NCI-H460 (cell line): ENCODE measurements at regions not wholly inside any gene's neighbourhood (a gene's known extent, or its start where the extent isn't known, plus 50 kb on each side); places are given as distances from the start of the nearest gene placed in this dataset.
"Not testable (repeated sequence)": the region's sequence is repeated elsewhere in the genome, so short reads cannot be mapped to it uniquely, and the experiment has no call there.

Experiments
- DNase-seq: peaks from one replicate; pipeline ENCODE4 v3.0.0-alpha.2; 2016; ENCODE audit warnings: low read depth; ENCODE audit errors: extremely low read depth

GRCh38 chrX:74181976-74182375 is 122.0 kb upstream of the ZCCHC13 start:
- DNase-seq = not testable (repeated sequence)

GRCh38 chrX:74180716-74181115 is 123.3 kb upstream of the ZCCHC13 start:
- DNase-seq = no peak

- no peak for DNase-seq
Measured at GRCh38 chrX:74179990-74180389, 124.0 kb upstream of the ZCCHC13 start.

- DNase-seq = no peak
Measured at GRCh38 chrX:74179499-74179898, 124.5 kb upstream of the ZCCHC13 start.

- DNase-seq = no peak
Measured at GRCh38 chrX:74179071-74179470, 124.9 kb upstream of the ZCCHC13 start.

GRCh38 chrX:74178536-74178935 is 125.4 kb upstream of the ZCCHC13 start:
- DNase-seq = no peak

GRCh38 chrX:74171465-74171864 is 132.5 kb upstream of the ZCCHC13 start:
- no peak for DNase-seq

GRCh38 chrX:74162199-74162598 is 141.8 kb upstream of the ZCCHC13 start:
- DNase-seq = no peak

GRCh38 chrX:74160816-74161215 is 143.2 kb upstream of the ZCCHC13 start:
- no peak for DNase-seq

- no peak for DNase-seq
Measured at GRCh38 chrX:74160358-74160757, 143.6 kb upstream of the ZCCHC13 start.

- no peak for DNase-seq
Measured at GRCh38 chrX:74147439-74147838, 156.5 kb upstream of the ZCCHC13 start.

GRCh38 chrX:74138943-74139342 is 165.0 kb upstream of the ZCCHC13 start:
- DNase-seq = no peak

- peak; percentile 56 for DNase-seq
Measured at GRCh38 chrX:74133156-74133796, 170.7 kb upstream of the ZCCHC13 start.

- DNase-seq = no peak
Measured at GRCh38 chrX:74132280-74132679, 171.7 kb upstream of the ZCCHC13 start.

GRCh38 chrX:74119016-74119910 is 184.7 kb upstream of the ZCCHC13 start:
- no peak for DNase-seq

GRCh38 chrX:74117962-74118902 is 185.7 kb upstream of the ZCCHC13 start:
- DNase-seq = no peak

GRCh38 chrX:74111245-74111644 is 192.7 kb upstream of the ZCCHC13 start:
- no peak for DNase-seq

GRCh38 chrX:74107666-74108065 is 196.3 kb upstream of the ZCCHC13 start:
- DNase-seq = no peak

GRCh38 chrX:74104356-74105015 is 199.5 kb upstream of the ZCCHC13 start:
- DNase-seq = no peak

GRCh38 chrX:74098407-74098806 is 205.6 kb upstream of the ZCCHC13 start:
- not testable (repeated sequence) for DNase-seq
